Bronchial epithelial cell (primary cell): ENCODE measurements at regions not wholly inside any gene's neighbourhood (a gene's known extent, or its start where the extent isn't known, plus 50 kb on each side); places are given as distances from the start of the nearest gene placed in this dataset.

Experiments used
- DNase-seq: peaks from one replicate; pipeline ENCODE4 v3.0.0-alpha.2; 2010; ENCODE audit warnings: low read depth
- FAIRE-seq: peaks from 2 replicates; lab custom pipeline; 2011; peaks lifted over from hg19 to GRCh38; lab: Jason Lieb, UNC
- H3K27me3 ChIP-seq: 2 replicates; pipeline ENCODE4 v1.5.1; 2011; ENCODE audit warnings: low read length; ENCODE audit not compliant: control insufficient read depth, insufficient read depth
- H3K36me3 ChIP-seq: 2 replicates; pipeline ENCODE4 v1.5.1; 2011; ENCODE audit warnings: low read length; ENCODE audit not compliant: control insufficient read depth, insufficient read depth
- H3K4me3 ChIP-seq: 2 replicates; pipeline ENCODE4 v1.5.1; 2011; ENCODE audit warnings: mild to moderate bottlenecking, low read depth, low read length, control low read depth
- TF ChIP-seq, protein P1 (sequence below): IDR thresholded peaks from 2 replicates; pipeline ENCODE4 v1.5.1; 2011; ENCODE audit warnings: mild to moderate bottlenecking, moderate library complexity, low read length, control low read depth, inconsistent platforms; ENCODE audit not compliant: insufficient read depth, severe bottlenecking

DNA sequence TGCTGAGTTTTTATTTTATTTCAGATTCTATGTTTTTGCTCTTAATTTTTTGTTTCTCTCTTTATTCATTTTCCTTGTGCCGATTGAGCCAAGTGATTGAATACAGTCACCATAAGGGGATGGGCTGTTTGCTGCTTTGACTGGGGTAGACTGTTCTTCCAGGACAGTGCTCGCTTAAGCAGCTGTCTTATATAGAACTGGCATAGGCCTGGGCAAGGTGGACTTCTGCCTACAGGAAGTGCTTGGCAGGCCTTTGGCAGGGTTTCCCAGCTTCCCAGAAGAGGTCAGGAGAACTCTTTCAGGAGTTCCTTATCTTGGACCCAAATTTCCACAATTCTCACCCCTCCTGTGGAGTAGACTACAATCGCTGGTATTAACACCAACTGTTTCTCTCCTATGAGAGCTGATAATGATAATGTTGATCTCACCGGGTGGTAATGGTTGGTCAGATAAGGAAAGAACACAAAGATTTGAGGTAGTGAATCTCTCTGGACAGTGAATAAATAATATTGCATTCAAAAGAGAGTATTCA, 207.5 kb upstream of the ST6GAL2 start:
- Histone ChIP-seq H3K27me3 (no peaks in the 10 kb centered on the region), H3K4me3 (no peak overlapping the region), H3K36me3 (no peaks in the 10 kb centered on the region)
- FAIRE-seq (no peak), DNase-seq (no peak)
- TF ChIP-seq, protein P1, sequence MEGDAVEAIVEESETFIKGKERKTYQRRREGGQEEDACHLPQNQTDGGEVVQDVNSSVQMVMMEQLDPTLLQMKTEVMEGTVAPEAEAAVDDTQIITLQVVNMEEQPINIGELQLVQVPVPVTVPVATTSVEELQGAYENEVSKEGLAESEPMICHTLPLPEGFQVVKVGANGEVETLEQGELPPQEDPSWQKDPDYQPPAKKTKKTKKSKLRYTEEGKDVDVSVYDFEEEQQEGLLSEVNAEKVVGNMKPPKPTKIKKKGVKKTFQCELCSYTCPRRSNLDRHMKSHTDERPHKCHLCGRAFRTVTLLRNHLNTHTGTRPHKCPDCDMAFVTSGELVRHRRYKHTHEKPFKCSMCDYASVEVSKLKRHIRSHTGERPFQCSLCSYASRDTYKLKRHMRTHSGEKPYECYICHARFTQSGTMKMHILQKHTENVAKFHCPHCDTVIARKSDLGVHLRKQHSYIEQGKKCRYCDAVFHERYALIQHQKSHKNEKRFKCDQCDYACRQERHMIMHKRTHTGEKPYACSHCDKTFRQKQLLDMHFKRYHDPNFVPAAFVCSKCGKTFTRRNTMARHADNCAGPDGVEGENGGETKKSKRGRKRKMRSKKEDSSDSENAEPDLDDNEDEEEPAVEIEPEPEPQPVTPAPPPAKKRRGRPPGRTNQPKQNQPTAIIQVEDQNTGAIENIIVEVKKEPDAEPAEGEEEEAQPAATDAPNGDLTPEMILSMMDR, result no peak

DNA sequence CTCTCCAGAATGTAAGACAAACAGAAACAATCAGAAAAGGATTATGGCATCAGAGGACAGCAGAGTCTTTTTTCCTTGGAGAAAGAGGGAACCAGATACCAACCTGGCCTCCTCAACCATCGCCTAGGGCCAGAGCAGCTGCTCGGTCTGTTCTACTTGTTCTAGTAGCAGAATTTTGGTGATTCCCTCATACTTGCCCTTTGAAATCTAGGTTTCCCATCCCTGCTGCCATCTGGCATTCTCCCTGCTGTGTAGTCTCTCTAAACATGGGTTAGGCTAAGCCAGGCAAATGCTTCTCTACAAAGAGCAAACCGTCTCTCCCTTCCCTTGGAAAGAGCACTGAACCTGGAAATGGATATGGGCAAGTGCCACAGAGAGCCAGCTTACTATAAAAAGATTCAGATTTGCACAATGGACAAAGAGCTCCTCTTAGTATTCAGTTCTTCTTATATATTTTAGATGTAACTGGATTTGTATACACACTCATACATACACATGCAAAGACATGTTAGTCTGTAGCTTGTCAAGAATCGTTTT, 208.6 kb upstream of the ST6GAL2 start:
- FAIRE-seq (no peak), DNase-seq (no peak)
- no peaks in the 10 kb centered on the region for H3K27me3 ChIP-seq
- no peak overlapping the region for H3K4me3 ChIP-seq
- no peaks in the 10 kb centered on the region for H3K36me3 ChIP-seq
- TF ChIP-seq, protein P1, result no peak

DNA sequence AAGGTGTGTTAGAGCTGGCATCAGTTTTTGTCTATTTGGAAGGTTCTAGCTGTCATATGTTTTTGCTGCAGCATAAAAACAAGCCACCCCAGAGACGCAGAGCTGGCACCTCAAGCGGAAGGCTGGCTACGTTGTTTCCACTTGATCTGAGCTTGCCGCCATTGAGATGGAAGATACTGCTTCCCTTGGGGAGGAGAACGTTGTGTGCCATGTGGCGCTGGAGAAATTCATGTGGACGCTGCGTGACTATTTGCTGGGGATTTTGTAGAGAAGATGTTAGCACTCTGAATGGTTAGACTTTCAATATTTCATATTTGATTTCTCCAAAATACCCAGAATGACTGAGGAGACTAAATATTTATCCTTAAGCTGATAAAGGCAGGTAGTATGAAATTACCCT, 216.2 kb upstream of the ST6GAL2 start:
- DNase-seq (no peak), FAIRE-seq (no peak)
- Histone ChIP-seq H3K36me3 (no peaks in the 10 kb centered on the region), H3K4me3 (no peak overlapping the region), H3K27me3 (no peaks in the 10 kb centered on the region)
- TF ChIP-seq, protein P1, result no peak

DNA sequence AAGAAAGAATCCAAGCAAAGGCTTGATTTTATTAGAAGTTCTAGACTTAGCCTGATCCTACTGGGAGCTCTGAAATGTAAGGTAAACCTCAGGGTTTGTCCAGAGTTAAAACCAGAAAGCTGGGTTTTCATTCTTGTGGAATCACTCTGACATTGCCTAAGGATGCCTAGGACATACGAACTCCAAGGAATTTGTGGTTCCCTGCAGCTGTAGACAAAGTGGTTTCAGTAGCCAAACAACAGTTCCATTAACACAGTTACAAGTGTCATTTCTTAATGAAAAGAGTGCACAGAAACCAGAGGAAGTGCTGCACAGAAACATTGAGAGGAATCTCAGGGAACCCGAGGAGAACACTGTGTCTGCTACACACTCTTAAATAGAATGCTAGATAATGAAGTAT, 221.4 kb upstream of the ST6GAL2 start:
- TF ChIP-seq, protein P1, result no peak
- Histone ChIP-seq H3K27me3 (no peaks in the 10 kb centered on the region), H3K4me3 (no peak overlapping the region), H3K36me3 (no peaks in the 10 kb centered on the region)
- FAIRE-seq (no peak), DNase-seq (no peak)

DNA sequence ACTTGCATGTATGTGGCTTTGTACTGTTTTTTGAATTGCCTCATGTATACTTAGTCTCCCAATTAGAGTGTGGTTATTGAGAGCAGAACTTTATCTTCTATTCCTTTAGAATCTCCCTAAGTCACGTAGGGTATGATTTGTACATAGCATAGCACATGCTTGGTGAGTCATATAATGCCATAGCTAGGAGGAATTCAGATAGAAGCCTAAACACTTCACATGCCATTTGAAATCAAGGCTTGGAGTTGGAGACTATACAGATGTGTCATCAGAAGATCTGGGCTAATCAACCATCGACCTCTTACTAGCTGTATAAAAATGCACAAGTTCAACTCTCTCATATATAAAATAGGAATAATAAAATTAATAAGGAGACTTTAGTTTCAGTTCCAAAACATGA, 222.6 kb upstream of the ST6GAL2 start:
- DNase-seq (peak; percentile 15), FAIRE-seq (no peak)

More for the DNA sequence above, 222.6 kb upstream of the ST6GAL2 start:
- no peak overlapping the region for H3K4me3 ChIP-seq
- TF ChIP-seq, protein P1, result no peak
- no peaks in the 10 kb centered on the region for H3K27me3 ChIP-seq
- no peaks in the 10 kb centered on the region for H3K36me3 ChIP-seq
